ENCODE measurements at regions not wholly inside any gene's neighbourhood (a gene's known extent, or its start where the extent isn't known, plus 50 kb on each side); places are given as distances from the start of the nearest gene placed in this dataset.
"Not testable (repeated sequence)": the region's sequence is repeated elsewhere in the genome, so short reads cannot be mapped to it uniquely, and the experiment has no call there.

DNA sequence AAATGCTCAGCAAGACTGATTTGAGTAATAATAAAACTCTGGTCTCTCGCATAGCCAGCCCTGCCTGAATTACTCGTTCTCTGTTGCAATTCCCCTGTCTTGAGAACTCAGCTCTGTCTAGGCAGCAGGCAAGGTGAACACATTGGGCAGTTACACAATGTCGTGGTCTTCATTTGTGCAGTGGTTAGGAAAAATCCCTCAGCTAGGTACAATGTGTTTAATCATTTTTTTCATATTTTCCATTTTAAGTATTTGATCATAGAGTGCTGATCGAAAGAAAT is 508.7 kb downstream of the RPIA start:
- TF ChIP-seq, protein P1, sequence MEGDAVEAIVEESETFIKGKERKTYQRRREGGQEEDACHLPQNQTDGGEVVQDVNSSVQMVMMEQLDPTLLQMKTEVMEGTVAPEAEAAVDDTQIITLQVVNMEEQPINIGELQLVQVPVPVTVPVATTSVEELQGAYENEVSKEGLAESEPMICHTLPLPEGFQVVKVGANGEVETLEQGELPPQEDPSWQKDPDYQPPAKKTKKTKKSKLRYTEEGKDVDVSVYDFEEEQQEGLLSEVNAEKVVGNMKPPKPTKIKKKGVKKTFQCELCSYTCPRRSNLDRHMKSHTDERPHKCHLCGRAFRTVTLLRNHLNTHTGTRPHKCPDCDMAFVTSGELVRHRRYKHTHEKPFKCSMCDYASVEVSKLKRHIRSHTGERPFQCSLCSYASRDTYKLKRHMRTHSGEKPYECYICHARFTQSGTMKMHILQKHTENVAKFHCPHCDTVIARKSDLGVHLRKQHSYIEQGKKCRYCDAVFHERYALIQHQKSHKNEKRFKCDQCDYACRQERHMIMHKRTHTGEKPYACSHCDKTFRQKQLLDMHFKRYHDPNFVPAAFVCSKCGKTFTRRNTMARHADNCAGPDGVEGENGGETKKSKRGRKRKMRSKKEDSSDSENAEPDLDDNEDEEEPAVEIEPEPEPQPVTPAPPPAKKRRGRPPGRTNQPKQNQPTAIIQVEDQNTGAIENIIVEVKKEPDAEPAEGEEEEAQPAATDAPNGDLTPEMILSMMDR (conservative IDR thresholded peaks at IDR 0.05; ENCODE audit: low read depth, low read length) = not testable (repeated sequence)
- TF ChIP-seq EZH2 (IDR thresholded peaks at IDR 0.05; ENCODE audit: borderline replicate concordance, low read depth, low read length, poor library complexity, severe bottlenecking) = not testable (repeated sequence)

Measured in A673 (cell line).